GM23338 (cell line): ENCODE measurements at regions not wholly inside any gene's neighbourhood (a gene's known extent, or its start where the extent isn't known, plus 50 kb on each side); places are given as distances from the start of the nearest gene placed in this dataset.

Source experiments
- EZH2 ChIP-seq: fragments of 200-600 bp; sonication (generic); IDR thresholded peaks from one replicate; pipeline ENCODE4 v1.8.0; 2017; ENCODE audit warnings: antibody characterized with exemption, mild to moderate bottlenecking, low read depth; ENCODE audit not compliant: unreplicated experiment
- JUNB ChIP-seq: IDR thresholded peaks from one replicate; pipeline ENCODE4 v1.6.1; 2016; ENCODE audit warnings: antibody characterized with exemption; ENCODE audit not compliant: unreplicated experiment
- REST ChIP-seq: IDR thresholded peaks from one replicate; pipeline ENCODE4 v1.6.1; 2018; ENCODE audit warnings: antibody characterized with exemption; ENCODE audit not compliant: unreplicated experiment
- TF ChIP-seq, protein P1 (sequence below), 2 experiments: fragments of 200-600 bp in 1 of 2; sonication (generic) in 1 of 2; conservative IDR thresholded peaks; 2 replicates each; pipeline versions ENCODE4 v1.5.1 to v1.6.1; 2016 to 2017; ENCODE audit warnings: antibody characterized with exemption in 2 of 2, low read depth in 2 of 2, mild to moderate bottlenecking in 2 of 2, moderate library complexity in 1 of 2

- TF ChIP-seq, protein P1, sequence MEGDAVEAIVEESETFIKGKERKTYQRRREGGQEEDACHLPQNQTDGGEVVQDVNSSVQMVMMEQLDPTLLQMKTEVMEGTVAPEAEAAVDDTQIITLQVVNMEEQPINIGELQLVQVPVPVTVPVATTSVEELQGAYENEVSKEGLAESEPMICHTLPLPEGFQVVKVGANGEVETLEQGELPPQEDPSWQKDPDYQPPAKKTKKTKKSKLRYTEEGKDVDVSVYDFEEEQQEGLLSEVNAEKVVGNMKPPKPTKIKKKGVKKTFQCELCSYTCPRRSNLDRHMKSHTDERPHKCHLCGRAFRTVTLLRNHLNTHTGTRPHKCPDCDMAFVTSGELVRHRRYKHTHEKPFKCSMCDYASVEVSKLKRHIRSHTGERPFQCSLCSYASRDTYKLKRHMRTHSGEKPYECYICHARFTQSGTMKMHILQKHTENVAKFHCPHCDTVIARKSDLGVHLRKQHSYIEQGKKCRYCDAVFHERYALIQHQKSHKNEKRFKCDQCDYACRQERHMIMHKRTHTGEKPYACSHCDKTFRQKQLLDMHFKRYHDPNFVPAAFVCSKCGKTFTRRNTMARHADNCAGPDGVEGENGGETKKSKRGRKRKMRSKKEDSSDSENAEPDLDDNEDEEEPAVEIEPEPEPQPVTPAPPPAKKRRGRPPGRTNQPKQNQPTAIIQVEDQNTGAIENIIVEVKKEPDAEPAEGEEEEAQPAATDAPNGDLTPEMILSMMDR (conservative IDR thresholded peaks at IDR 0.05; ENCODE audit: low read depth in 2 of 2), result no peak
- TF ChIP-seq JUNB (no peak), EZH2 (no peak), REST (no peak)
Observed at GRCh38 chr17:6340708-6341107, 94.2 kb downstream of the AIPL1 start.
